ENCODE measurements at regions not wholly inside any gene's neighbourhood (a gene's known extent, or its start where the extent isn't known, plus 50 kb on each side); places are given as distances from the start of the nearest gene placed in this dataset.

- intact Hi-C loops (cut with micrococcal nuclease): no loop called here
- no peak overlapping the region for H3K27ac ChIP-seq (ENCODE audit: low read length)
- Mint-ChIP-seq H3K27ac (no peak overlapping the region), H3K9me3 (peaks cover 0 to 2% of the 10 kb centered on the region in 2 donors), H3K4me3 (no peak overlapping the region), H3K4me1 (peaks cover 0 to 5% of the 10 kb centered on the region in 2 donors), H3K27me3 (ENCODE audit: low read depth in 2 of 2) (peaks cover 33 to 86% of the 10 kb centered on the region in 2 donors), H3K36me3 (no peaks in the 10 kb centered on the region)
- no peaks in the 10 kb centered on the region for H3K9me3 ChIP-seq (ENCODE audit: control insufficient read depth, insufficient read depth, low read length)
- 88% methylated on average over 4 of the region's 4 CpGs for WGBS (ENCODE audit: insufficient coverage)
- DNase-seq (no peak), ATAC-seq (no peak)
- TF ChIP-seq CTCF (IDR thresholded peaks at IDR 0.05): no peak
- H3K27me3 ChIP-seq (ENCODE audit: control insufficient read depth, insufficient read depth, low read length): peaks cover 24% of the 10 kb centered on the region
- peaks cover 6% of the 10 kb centered on the region for H3K4me1 ChIP-seq (ENCODE audit: control insufficient read depth, insufficient read depth, low read length)
- no peak overlapping the region for H3K4me3 ChIP-seq (ENCODE audit: low read length)
- H3K36me3 ChIP-seq (ENCODE audit: control insufficient read depth, insufficient read depth, low read length): no peaks in the 10 kb centered on the region
Measured at GRCh38 chr14:54221971-54222370, 174.8 kb upstream of the CDKN3 start.

GRCh38 chr14:54223831-54224402 lies 172.9 kb upstream of the CDKN3 start:
- intact Hi-C loops (cut with micrococcal nuclease): no loop called here
- H3K9me3 ChIP-seq (ENCODE audit: control insufficient read depth, insufficient read depth, low read length): no peaks in the 10 kb centered on the region
- H3K27me3 ChIP-seq (ENCODE audit: control insufficient read depth, insufficient read depth, low read length): peaks cover 19% of the 10 kb centered on the region
- peaks cover 6% of the 10 kb centered on the region for H3K4me1 ChIP-seq (ENCODE audit: control insufficient read depth, insufficient read depth, low read length)
- DNase-seq (no peak), ATAC-seq (no peak)
- no peak overlapping the region for H3K4me3 ChIP-seq (ENCODE audit: low read length)
- H3K36me3 Mint-ChIP-seq: no peaks in the 10 kb centered on the region
- H3K27ac ChIP-seq (ENCODE audit: low read length): no peak overlapping the region
- no peak overlapping the region for H3K4me3 Mint-ChIP-seq
- TF ChIP-seq CTCF (IDR thresholded peaks at IDR 0.05): no peak
- H3K36me3 ChIP-seq (ENCODE audit: control insufficient read depth, insufficient read depth, low read length): no peaks in the 10 kb centered on the region
- WGBS (ENCODE audit: insufficient coverage): 81% methylated on average over 2 of the region's 5 CpGs
- H3K9me3 Mint-ChIP-seq: peaks cover 0 to 2% of the 10 kb centered on the region in 2 donors
- peaks cover 25 to 67% of the 10 kb centered on the region in 2 donors for H3K27me3 Mint-ChIP-seq (ENCODE audit: low read depth in 2 of 2)
- H3K4me1 Mint-ChIP-seq: peaks cover 0 to 5% of the 10 kb centered on the region in 2 donors
- no peak overlapping the region for H3K27ac Mint-ChIP-seq

- no peak for ATAC-seq
- Mint-ChIP-seq H3K27me3 (ENCODE audit: low read depth in 2 of 2) (peaks cover 19 to 50% of the 10 kb centered on the region in 2 donors), H3K27ac (no peak overlapping the region), H3K4me1 (no peaks in the 10 kb centered on the region), H3K36me3 (no peaks in the 10 kb centered on the region), H3K9me3 (peaks cover 0 to 2% of the 10 kb centered on the region in 2 donors), H3K4me3 (no peak overlapping the region)
- DNase-seq: no peak
- H3K36me3 ChIP-seq (ENCODE audit: control insufficient read depth, insufficient read depth, low read length): no peaks in the 10 kb centered on the region
- H3K27me3 ChIP-seq (ENCODE audit: control insufficient read depth, insufficient read depth, low read length): peaks cover 10% of the 10 kb centered on the region
- H3K4me1 ChIP-seq (ENCODE audit: control insufficient read depth, insufficient read depth, low read length): no peaks in the 10 kb centered on the region
- no peaks in the 10 kb centered on the region for H3K9me3 ChIP-seq (ENCODE audit: control insufficient read depth, insufficient read depth, low read length)
- no peak for TF ChIP-seq CTCF (IDR thresholded peaks at IDR 0.05)
- H3K4me3 ChIP-seq (ENCODE audit: low read length): no peak overlapping the region
- WGBS (ENCODE audit: insufficient coverage): 72% methylated on average over 5 of the region's 7 CpGs
- intact Hi-C loops (cut with micrococcal nuclease): no loop called here
- no peak overlapping the region for H3K27ac ChIP-seq (ENCODE audit: low read length)
Measured at GRCh38 chr14:54225457-54226060, 171.2 kb upstream of the CDKN3 start.

GRCh38 chr14:54226103-54226502 lies 170.7 kb upstream of the CDKN3 start:
- Histone ChIP-seq H3K4me3 (ENCODE audit: low read length) (no peak overlapping the region), H3K27ac (ENCODE audit: low read length) (no peak overlapping the region), H3K9me3 (ENCODE audit: control insufficient read depth, insufficient read depth, low read length) (no peaks in the 10 kb centered on the region), H3K4me1 (ENCODE audit: control insufficient read depth, insufficient read depth, low read length) (no peaks in the 10 kb centered on the region), H3K36me3 (ENCODE audit: control insufficient read depth, insufficient read depth, low read length) (no peaks in the 10 kb centered on the region), H3K27me3 (ENCODE audit: control insufficient read depth, insufficient read depth, low read length) (peaks cover 4% of the 10 kb centered on the region)
- ATAC-seq (no peak), DNase-seq (no peak)
- peaks cover 19 to 45% of the 10 kb centered on the region in 2 donors for H3K27me3 Mint-ChIP-seq (ENCODE audit: low read depth in 2 of 2)
- peaks cover 0 to 2% of the 10 kb centered on the region in 2 donors for H3K9me3 Mint-ChIP-seq
- H3K4me3 Mint-ChIP-seq: no peak overlapping the region
- H3K36me3 Mint-ChIP-seq: no peaks in the 10 kb centered on the region
- no peak for TF ChIP-seq CTCF (IDR thresholded peaks at IDR 0.05)
- no peak overlapping the region for H3K27ac Mint-ChIP-seq
- no peaks in the 10 kb centered on the region for H3K4me1 Mint-ChIP-seq
- intact Hi-C loops (cut with micrococcal nuclease): no loop called here
- 82% methylated on average over 1 of the region's 2 CpGs for WGBS (ENCODE audit: insufficient coverage)
